GM23338 (cell line): ENCODE measurements at regions not wholly inside any gene's neighbourhood (a gene's known extent, or its start where the extent isn't known, plus 50 kb on each side); places are given as distances from the start of the nearest gene placed in this dataset.

Experiments used
- CREB1 ChIP-seq: fragments of 250-450 bp; sonication (Bioruptor Pico); IDR thresholded peaks from 2 replicates; pipeline ENCODE4 v1.5.0; 2020; ENCODE audit warnings: low read depth, mild to moderate bottlenecking, moderate library complexity
- ETS1 ChIP-seq: IDR thresholded peaks from 2 replicates; pipeline ENCODE4 v1.6.1; 2016; ENCODE audit warnings: antibody characterized with exemption
- EZH2 ChIP-seq: fragments of 200-600 bp; sonication (generic); IDR thresholded peaks from one replicate; pipeline ENCODE4 v1.8.0; 2017; ENCODE audit warnings: antibody characterized with exemption, mild to moderate bottlenecking, low read depth; ENCODE audit not compliant: unreplicated experiment
- EZH2phosphoT487 ChIP-seq: fragments of 200-600 bp; sonication (generic); IDR thresholded peaks from one replicate; pipeline ENCODE4 v1.8.1; 2018; ENCODE audit warnings: antibody characterized with exemption; ENCODE audit not compliant: unreplicated experiment
- JUNB ChIP-seq: IDR thresholded peaks from one replicate; pipeline ENCODE4 v1.6.1; 2016; ENCODE audit warnings: antibody characterized with exemption; ENCODE audit not compliant: unreplicated experiment
- NANOG ChIP-seq: IDR thresholded peaks from 2 replicates; pipeline ENCODE4 v1.6.1; 2016; ENCODE audit warnings: antibody characterized with exemption, borderline replicate concordance
- POLR2AphosphoS5 ChIP-seq: IDR thresholded peaks from 2 replicates; pipeline ENCODE4 v1.6.1; 2016; ENCODE audit warnings: antibody characterized with exemption, low read depth
- STAT1 ChIP-seq: IDR thresholded peaks from one replicate; pipeline ENCODE4 v1.6.1; 2016; ENCODE audit warnings: antibody characterized with exemption; ENCODE audit not compliant: unreplicated experiment
- ZNF114 ChIP-seq: fragments of 250-450 bp; sonication (Bioruptor Pico); IDR thresholded peaks from 2 replicates; pipeline ENCODE4 v1.5.0; 2020; ENCODE audit warnings: mild to moderate bottlenecking, moderate library complexity
- TF ChIP-seq, protein P1 (sequence below), 2 experiments: fragments of 200-600 bp in 1 of 2; sonication (generic) in 1 of 2; conservative IDR thresholded peaks; 2 replicates each; pipeline versions ENCODE4 v1.5.1 to v1.6.1; 2016 to 2017; ENCODE audit warnings: antibody characterized with exemption in 2 of 2, low read depth in 2 of 2, mild to moderate bottlenecking in 2 of 2, moderate library complexity in 1 of 2
- TF ChIP-seq, protein P2 (sequence below): IDR thresholded peaks from one replicate; pipeline ENCODE4 v1.6.1; 2018; ENCODE audit warnings: antibody characterized with exemption; ENCODE audit not compliant: unreplicated experiment
- TF ChIP-seq, protein P3 (sequence below): fragments of 250-450 bp; sonication (Bioruptor Pico); IDR thresholded peaks from 2 replicates; pipeline ENCODE4 v1.5.0; 2020; ENCODE audit warnings: mild to moderate bottlenecking, moderate library complexity

DNA sequence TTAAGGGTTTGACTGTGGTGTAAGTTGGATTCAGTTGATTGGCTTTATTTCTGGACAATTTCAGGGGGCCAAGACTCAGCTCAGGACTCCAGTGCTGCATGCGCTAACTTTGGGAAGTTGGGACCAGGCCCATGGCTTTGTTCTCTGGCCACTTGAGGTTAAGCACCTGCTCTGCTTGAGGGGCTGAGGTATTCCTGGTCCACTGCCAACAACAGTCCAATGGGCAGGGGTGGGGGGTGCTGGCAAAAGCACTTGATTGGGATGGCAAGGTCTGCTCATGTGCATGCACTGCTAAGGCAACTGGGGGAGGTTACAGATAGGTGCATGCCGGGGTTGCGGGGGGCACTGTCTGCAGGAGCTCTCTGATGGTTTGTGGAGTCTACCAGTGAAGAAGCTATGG lies 52.6 kb upstream of the ASB17 start:
- TF ChIP-seq, protein P1, sequence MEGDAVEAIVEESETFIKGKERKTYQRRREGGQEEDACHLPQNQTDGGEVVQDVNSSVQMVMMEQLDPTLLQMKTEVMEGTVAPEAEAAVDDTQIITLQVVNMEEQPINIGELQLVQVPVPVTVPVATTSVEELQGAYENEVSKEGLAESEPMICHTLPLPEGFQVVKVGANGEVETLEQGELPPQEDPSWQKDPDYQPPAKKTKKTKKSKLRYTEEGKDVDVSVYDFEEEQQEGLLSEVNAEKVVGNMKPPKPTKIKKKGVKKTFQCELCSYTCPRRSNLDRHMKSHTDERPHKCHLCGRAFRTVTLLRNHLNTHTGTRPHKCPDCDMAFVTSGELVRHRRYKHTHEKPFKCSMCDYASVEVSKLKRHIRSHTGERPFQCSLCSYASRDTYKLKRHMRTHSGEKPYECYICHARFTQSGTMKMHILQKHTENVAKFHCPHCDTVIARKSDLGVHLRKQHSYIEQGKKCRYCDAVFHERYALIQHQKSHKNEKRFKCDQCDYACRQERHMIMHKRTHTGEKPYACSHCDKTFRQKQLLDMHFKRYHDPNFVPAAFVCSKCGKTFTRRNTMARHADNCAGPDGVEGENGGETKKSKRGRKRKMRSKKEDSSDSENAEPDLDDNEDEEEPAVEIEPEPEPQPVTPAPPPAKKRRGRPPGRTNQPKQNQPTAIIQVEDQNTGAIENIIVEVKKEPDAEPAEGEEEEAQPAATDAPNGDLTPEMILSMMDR (conservative IDR thresholded peaks at IDR 0.05; ENCODE audit: low read depth in 2 of 2) = no peak
- no peak for TF ChIP-seq POLR2AphosphoS5
- no peak for TF ChIP-seq EZH2
- TF ChIP-seq EZH2phosphoT487 = no peak
- TF ChIP-seq, protein P2, sequence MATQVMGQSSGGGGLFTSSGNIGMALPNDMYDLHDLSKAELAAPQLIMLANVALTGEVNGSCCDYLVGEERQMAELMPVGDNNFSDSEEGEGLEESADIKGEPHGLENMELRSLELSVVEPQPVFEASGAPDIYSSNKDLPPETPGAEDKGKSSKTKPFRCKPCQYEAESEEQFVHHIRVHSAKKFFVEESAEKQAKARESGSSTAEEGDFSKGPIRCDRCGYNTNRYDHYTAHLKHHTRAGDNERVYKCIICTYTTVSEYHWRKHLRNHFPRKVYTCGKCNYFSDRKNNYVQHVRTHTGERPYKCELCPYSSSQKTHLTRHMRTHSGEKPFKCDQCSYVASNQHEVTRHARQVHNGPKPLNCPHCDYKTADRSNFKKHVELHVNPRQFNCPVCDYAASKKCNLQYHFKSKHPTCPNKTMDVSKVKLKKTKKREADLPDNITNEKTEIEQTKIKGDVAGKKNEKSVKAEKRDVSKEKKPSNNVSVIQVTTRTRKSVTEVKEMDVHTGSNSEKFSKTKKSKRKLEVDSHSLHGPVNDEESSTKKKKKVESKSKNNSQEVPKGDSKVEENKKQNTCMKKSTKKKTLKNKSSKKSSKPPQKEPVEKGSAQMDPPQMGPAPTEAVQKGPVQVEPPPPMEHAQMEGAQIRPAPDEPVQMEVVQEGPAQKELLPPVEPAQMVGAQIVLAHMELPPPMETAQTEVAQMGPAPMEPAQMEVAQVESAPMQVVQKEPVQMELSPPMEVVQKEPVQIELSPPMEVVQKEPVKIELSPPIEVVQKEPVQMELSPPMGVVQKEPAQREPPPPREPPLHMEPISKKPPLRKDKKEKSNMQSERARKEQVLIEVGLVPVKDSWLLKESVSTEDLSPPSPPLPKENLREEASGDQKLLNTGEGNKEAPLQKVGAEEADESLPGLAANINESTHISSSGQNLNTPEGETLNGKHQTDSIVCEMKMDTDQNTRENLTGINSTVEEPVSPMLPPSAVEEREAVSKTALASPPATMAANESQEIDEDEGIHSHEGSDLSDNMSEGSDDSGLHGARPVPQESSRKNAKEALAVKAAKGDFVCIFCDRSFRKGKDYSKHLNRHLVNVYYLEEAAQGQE = no peak
- TF ChIP-seq JUNB = no peak
- no peak for TF ChIP-seq ZNF114 (CRISPR knock-in tag)
- no peak for TF ChIP-seq ETS1
- TF ChIP-seq, protein P3, sequence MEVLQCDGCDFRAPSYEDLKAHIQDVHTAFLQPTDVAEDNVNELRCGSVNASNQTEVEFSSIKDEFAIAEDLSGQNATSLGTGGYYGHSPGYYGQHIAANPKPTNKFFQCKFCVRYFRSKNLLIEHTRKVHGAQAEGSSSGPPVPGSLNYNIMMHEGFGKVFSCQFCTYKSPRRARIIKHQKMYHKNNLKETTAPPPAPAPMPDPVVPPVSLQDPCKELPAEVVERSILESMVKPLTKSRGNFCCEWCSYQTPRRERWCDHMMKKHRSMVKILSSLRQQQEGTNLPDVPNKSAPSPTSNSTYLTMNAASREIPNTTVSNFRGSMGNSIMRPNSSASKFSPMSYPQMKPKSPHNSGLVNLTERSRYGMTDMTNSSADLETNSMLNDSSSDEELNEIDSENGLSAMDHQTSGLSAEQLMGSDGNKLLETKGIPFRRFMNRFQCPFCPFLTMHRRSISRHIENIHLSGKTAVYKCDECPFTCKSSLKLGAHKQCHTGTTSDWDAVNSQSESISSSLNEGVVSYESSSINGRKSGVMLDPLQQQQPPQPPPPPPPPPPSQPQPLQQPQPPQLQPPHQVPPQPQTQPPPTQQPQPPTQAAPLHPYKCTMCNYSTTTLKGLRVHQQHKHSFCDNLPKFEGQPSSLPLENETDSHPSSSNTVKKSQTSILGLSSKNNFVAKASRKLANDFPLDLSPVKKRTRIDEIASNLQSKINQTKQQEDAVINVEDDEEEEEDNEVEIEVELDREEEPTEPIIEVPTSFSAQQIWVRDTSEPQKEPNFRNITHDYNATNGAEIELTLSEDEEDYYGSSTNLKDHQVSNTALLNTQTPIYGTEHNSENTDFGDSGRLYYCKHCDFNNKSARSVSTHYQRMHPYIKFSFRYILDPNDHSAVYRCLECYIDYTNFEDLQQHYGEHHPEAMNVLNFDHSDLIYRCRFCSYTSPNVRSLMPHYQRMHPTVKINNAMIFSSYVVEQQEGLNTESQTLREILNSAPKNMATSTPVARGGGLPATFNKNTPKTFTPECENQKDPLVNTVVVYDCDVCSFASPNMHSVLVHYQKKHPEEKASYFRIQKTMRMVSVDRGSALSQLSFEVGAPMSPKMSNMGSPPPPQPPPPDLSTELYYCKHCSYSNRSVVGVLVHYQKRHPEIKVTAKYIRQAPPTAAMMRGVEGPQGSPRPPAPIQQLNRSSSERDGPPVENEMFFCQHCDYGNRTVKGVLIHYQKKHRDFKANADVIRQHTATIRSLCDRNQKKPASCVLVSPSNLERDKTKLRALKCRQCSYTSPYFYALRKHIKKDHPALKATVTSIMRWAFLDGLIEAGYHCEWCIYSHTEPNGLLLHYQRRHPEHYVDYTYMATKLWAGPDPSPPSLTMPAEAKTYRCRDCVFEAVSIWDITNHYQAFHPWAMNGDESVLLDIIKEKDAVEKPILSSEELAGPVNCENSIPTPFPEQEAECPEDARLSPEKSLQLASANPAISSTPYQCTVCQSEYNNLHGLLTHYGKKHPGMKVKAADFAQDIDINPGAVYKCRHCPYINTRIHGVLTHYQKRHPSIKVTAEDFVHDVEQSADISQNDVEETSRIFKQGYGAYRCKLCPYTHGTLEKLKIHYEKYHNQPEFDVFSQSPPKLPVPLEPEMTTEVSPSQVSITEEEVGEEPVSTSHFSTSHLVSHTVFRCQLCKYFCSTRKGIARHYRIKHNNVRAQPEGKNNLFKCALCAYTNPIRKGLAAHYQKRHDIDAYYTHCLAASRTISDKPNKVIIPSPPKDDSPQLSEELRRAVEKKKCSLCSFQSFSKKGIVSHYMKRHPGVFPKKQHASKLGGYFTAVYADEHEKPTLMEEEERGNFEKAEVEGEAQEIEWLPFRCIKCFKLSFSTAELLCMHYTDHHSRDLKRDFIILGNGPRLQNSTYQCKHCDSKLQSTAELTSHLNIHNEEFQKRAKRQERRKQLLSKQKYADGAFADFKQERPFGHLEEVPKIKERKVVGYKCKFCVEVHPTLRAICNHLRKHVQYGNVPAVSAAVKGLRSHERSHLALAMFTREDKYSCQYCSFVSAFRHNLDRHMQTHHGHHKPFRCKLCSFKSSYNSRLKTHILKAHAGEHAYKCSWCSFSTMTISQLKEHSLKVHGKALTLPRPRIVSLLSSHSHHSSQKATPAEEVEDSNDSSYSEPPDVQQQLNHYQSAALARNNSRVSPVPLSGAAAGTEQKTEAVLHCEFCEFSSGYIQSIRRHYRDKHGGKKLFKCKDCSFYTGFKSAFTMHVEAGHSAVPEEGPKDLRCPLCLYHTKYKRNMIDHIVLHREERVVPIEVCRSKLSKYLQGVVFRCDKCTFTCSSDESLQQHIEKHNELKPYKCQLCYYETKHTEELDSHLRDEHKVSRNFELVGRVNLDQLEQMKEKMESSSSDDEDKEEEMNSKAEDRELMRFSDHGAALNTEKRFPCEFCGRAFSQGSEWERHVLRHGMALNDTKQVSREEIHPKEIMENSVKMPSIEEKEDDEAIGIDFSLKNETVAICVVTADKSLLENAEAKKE = no peak
- TF ChIP-seq CREB1 (CRISPR knock-in tag) = no peak
- no peak for TF ChIP-seq NANOG
- no peak for TF ChIP-seq STAT1
